ENCODE measurements at regions not wholly inside any gene's neighbourhood (a gene's known extent, or its start where the extent isn't known, plus 50 kb on each side); places are given as distances from the start of the nearest gene placed in this dataset.

DNA sequence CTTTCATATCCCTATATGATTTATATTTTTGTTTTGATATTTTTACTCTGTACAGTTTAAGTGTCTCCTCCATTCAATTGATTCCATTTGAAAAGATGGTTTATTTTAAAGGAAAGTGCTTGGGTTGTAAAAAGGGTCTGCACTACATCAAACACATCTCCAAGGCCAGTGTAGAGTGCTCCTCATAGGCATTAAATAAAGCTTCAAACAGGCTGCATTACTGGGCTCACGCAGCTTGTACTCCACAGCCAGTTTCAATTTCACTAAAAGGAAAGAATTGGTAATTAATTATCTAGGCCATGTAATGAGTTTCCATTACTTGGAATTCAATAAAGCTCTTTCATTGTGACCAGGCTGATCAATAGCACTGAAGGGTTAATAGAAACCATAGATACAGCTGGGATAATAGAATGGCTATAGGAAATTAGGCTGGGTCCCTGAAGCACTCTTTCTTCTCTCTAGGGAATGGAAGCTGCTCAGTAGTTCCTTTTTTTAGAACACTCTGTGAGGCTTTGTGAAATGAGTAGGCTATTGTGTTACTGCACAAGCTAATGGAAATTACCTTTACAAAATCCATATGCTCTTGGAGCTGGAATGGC is 442.2 kb downstream of the RNF144B start:
- TF ChIP-seq POLR2A (IDR thresholded peaks at IDR 0.05; ENCODE audit: low read length) (no peak), GATA1 (IDR thresholded peaks at IDR 0.05; ENCODE audit: low read depth, low read length) (no peak)
